IMR-90 (cell line): ENCODE measurements at regions not wholly inside any gene's neighbourhood (a gene's known extent, or its start where the extent isn't known, plus 50 kb on each side); places are given as distances from the start of the nearest gene placed in this dataset.

Experiments used
- ATAC-seq: fragments of 200-7000 bp; cut with Tn5 transposase; 2 replicates; pipeline ENCODE4 v1.9.1; 2020; ENCODE audit warnings: low read depth, mild to moderate bottlenecking, moderate library complexity
- BruUV-seq: library from RNA; stranded (reverse); fragments of 400-500 nt; replicated peaks from 2 replicates; lab custom pipeline; 2021; lab: Mats Ljungman, UMichigan
- CTCF ChIA-PET: fragments of 300-600 bp; formaldehyde crosslinking; extraction: SDS; loops from one replicate; lab custom pipeline; 2021; ENCODE audit warnings: antibody characterized with exemption; lab: Yijun Ruan, JAX
- POLR2A ChIA-PET: fragments of 300-600 bp; sonication (Branson Sonifier 250); formaldehyde crosslinking; loops from one replicate; lab custom pipeline; 2022; ENCODE audit warnings: antibody characterized with exemption; ENCODE audit not compliant: unreplicated experiment; lab: Charles Lee
- DNase-seq: peaks from one replicate; pipeline ENCODE4 v3.0.0; 2013
- H2AFZ ChIP-seq: replicated peaks from 2 replicates; pipeline ENCODE3; 2013; ENCODE audit warnings: low read length, mild to moderate bottlenecking; ENCODE audit not compliant: poor library complexity
- H2AK5ac ChIP-seq: 2 replicates; pipeline ENCODE4 v1.6.1; 2013; ENCODE audit warnings: low read depth, low read length, inconsistent platforms
- H2AK9ac ChIP-seq: replicated peaks from 2 replicates; pipeline ENCODE3; 2013; ENCODE audit warnings: mild to moderate bottlenecking, low read depth, low read length, moderate library complexity; ENCODE audit not compliant: poor library complexity
- H2BK120ac ChIP-seq: 2 replicates; pipeline ENCODE4 v1.6.1; 2013; ENCODE audit warnings: low read depth, low read length, inconsistent platforms
- H2BK15ac ChIP-seq: 3 replicates; pipeline ENCODE4 v1.6.1; 2013; ENCODE audit warnings: low read depth, low read length, inconsistent platforms
- H2BK20ac ChIP-seq: 2 replicates; pipeline ENCODE4 v1.6.1; 2013; ENCODE audit warnings: low read depth, mild to moderate bottlenecking, inconsistent platforms, low read length, moderate library complexity
- H2BK5ac ChIP-seq: 2 replicates; pipeline ENCODE4 v1.6.1; 2013; ENCODE audit warnings: mild to moderate bottlenecking, low read depth, low read length, inconsistent platforms; ENCODE audit not compliant: poor library complexity, severe bottlenecking
- H3K14ac ChIP-seq: replicated peaks from 2 replicates; pipeline ENCODE4 v1.6.1; 2013; ENCODE audit warnings: low read depth, low read length, inconsistent platforms
- H3K18ac ChIP-seq: 2 replicates; pipeline ENCODE4 v1.6.1; 2013; ENCODE audit warnings: low read depth, low read length, control low read depth
- H3K23ac ChIP-seq: 2 replicates; pipeline ENCODE4 v1.6.1; 2013; ENCODE audit warnings: low read depth, low read length, inconsistent platforms
- H3K27ac ChIP-seq: 2 replicates; pipeline ENCODE4 v1.5.1; 2013; ENCODE audit warnings: mild to moderate bottlenecking, control low read depth, low read length; ENCODE audit not compliant: insufficient read depth
- H3K27me3 ChIP-seq: 2 replicates; pipeline ENCODE4 v1.6.1; 2013; ENCODE audit warnings: low read length; ENCODE audit not compliant: control insufficient read depth, insufficient read depth
- H3K36me3 ChIP-seq: 2 replicates; pipeline ENCODE4 v1.6.1; 2013; ENCODE audit warnings: low read length, mixed read lengths; ENCODE audit not compliant: control insufficient read depth, insufficient read depth
- H3K4ac ChIP-seq: 2 replicates; pipeline ENCODE4 v1.6.1; 2013; ENCODE audit warnings: low read depth, low read length, inconsistent platforms
- H3K4me1 ChIP-seq: 2 replicates; pipeline ENCODE4 v1.6.1; 2013; ENCODE audit warnings: low read length, mixed read lengths; ENCODE audit not compliant: control insufficient read depth, insufficient read depth
- H3K4me2 ChIP-seq: 2 replicates; pipeline ENCODE4 v1.6.1; 2013; ENCODE audit warnings: low read depth, mild to moderate bottlenecking, control low read depth, low read length, moderate library complexity
- H3K4me3 ChIP-seq: 2 replicates; pipeline ENCODE4 v1.5.1; 2013; ENCODE audit warnings: low read depth, mild to moderate bottlenecking, control low read depth, low read length, moderate library complexity; ENCODE audit not compliant: insufficient read depth
- H3K56ac ChIP-seq: 2 replicates; pipeline ENCODE4 v1.6.1; 2013; ENCODE audit warnings: low read length, inconsistent platforms; ENCODE audit not compliant: insufficient read depth; ENCODE audit errors: extremely low read depth
- H3K79me1 ChIP-seq, 2 experiments: 2 replicates each; pipeline ENCODE4 v1.6.1; 2013; ENCODE audit warnings: low read length in 2 of 2, inconsistent platforms in 1 of 2, low read depth in 1 of 2
- H3K9ac ChIP-seq: 2 replicates; pipeline ENCODE4 v1.6.1; 2013; ENCODE audit warnings: low read depth, low read length, control low read depth
- H3K9me1 ChIP-seq: 2 replicates; pipeline ENCODE4 v1.6.1; 2013; ENCODE audit warnings: low read length, inconsistent platforms; ENCODE audit not compliant: insufficient read depth
- H3K9me3 ChIP-seq: 2 replicates; pipeline ENCODE4 v1.6.1; 2013; ENCODE audit warnings: low read length; ENCODE audit not compliant: control insufficient read depth, insufficient read depth
- H4K20me1 ChIP-seq: 2 replicates; pipeline ENCODE4 v1.6.1; 2013; ENCODE audit warnings: low read length, inconsistent platforms; ENCODE audit not compliant: insufficient read depth
- H4K5ac ChIP-seq: 2 replicates; pipeline ENCODE4 v1.6.1; 2013; ENCODE audit warnings: mild to moderate bottlenecking, low read depth, low read length, control low read depth
- H4K8ac ChIP-seq, 2 experiments: 2 replicates each; pipeline ENCODE4 v1.6.1; 2013; ENCODE audit warnings: low read depth in 2 of 2, low read length in 2 of 2, control low read depth in 1 of 2, inconsistent platforms in 1 of 2
- H4K91ac ChIP-seq: 2 replicates; pipeline ENCODE4 v1.6.1; 2013; ENCODE audit warnings: low read depth, low read length, inconsistent platforms; ENCODE audit not compliant: insufficient read depth
- BHLHE40 ChIP-seq: fragments of 150-350 bp; IDR thresholded peaks from 2 replicates; pipeline ENCODE4 v1.6.1; 2016; ENCODE audit warnings: mild to moderate bottlenecking, low read depth, low read length
- CEBPB ChIP-seq: IDR thresholded peaks from 2 replicates; pipeline ENCODE4 v1.6.1; 2012; ENCODE audit warnings: low read depth, low read length, improper control_type of control experiment
- CHD1 ChIP-seq: IDR thresholded peaks from 2 replicates; pipeline ENCODE4 v1.6.1; 2012; ENCODE audit warnings: low read depth, low read length, improper control_type of control experiment
- FOS ChIP-seq: fragments of 150-350 bp; IDR thresholded peaks from 2 replicates; pipeline ENCODE4 v1.6.1; 2016; ENCODE audit warnings: low read depth, low read length
- MAFK ChIP-seq: IDR thresholded peaks from 2 replicates; pipeline ENCODE4 v1.6.1; 2012; ENCODE audit warnings: low read depth, low read length, improper control_type of control experiment
- MAZ ChIP-seq: IDR thresholded peaks from 2 replicates; pipeline ENCODE4 v1.6.1; 2012; ENCODE audit warnings: low read depth, mild to moderate bottlenecking, low read length, improper control_type of control experiment, moderate library complexity, borderline replicate concordance
- MXI1 ChIP-seq: IDR thresholded peaks from 2 replicates; pipeline ENCODE4 v1.6.1; 2012; ENCODE audit warnings: low read depth, mild to moderate bottlenecking, low read length, moderate library complexity, borderline replicate concordance
- NFE2L2 ChIP-seq: fragments of 150-350 bp; IDR thresholded peaks from 2 replicates; pipeline ENCODE4 v1.6.1; 2016; ENCODE audit warnings: low read depth, mild to moderate bottlenecking, low read length
- POLR2A ChIP-seq: IDR thresholded peaks from 2 replicates; pipeline ENCODE4 v1.6.1; 2012; ENCODE audit warnings: mild to moderate bottlenecking, low read depth, low read length
- RAD21 ChIP-seq: IDR thresholded peaks from 2 replicates; pipeline ENCODE4 v1.6.1; 2012; ENCODE audit warnings: low read length, improper control_type of control experiment
- RCOR1 ChIP-seq: IDR thresholded peaks from 2 replicates; pipeline ENCODE4 v1.6.1; 2012; ENCODE audit warnings: mild to moderate bottlenecking, low read length, improper control_type of control experiment; ENCODE audit not compliant: insufficient replicate concordance
- RFX5 ChIP-seq: IDR thresholded peaks from 2 replicates; pipeline ENCODE4 v1.8.0; 2012; ENCODE audit warnings: low read depth, mild to moderate bottlenecking, low read length, moderate library complexity
- SMC3 ChIP-seq: fragments of 150-350 bp; IDR thresholded peaks from 2 replicates; pipeline ENCODE4 v1.6.1; 2016; ENCODE audit warnings: low read depth, mild to moderate bottlenecking, antibody characterized with exemption, low read length, moderate library complexity
- WGBS, 2 experiments: methylation state at CpG; one replicate each; pipeline versions ENCODE4 v1.1.5 to v1.1.7; 2013; ENCODE audit warnings: missing lambda C conversion rate in 2 of 2; ENCODE audit not compliant: insufficient read length in 1 of 2; ENCODE audit errors: extremely low coverage in 2 of 2; 5-methylcytosine and 5-hydroxymethylcytosine counted together
- dilution Hi-C: fragments of 300-500 bp; cut with HindIII; formaldehyde crosslinking; loops from one replicate; pipeline ENCODE4 v1.14.3; 2018; ENCODE audit warnings: low sequenced_read_pairs; ENCODE audit not compliant: unreplicated experiment
- in situ Hi-C: fragments of 300-500 bp; cut with MboI; formaldehyde crosslinking; loops from 3 replicates; pipeline ENCODE4 v1.14.3; 2019; ENCODE audit warnings: low sequenced_read_pairs, inconsistent platforms, mixed read lengths
- intact Hi-C: fragments of 100-400 bp; cut with micrococcal nuclease; formaldehyde crosslinking; loops from 2 replicates; pipeline ENCODE4 v1.10.0; 2022
- TF ChIP-seq, protein P1 (sequence below): fragments of 150-350 bp; IDR thresholded peaks from 2 replicates; pipeline ENCODE4 v1.6.1; 2016; ENCODE audit warnings: low read depth, mild to moderate bottlenecking, low read length, moderate library complexity, borderline replicate concordance
- TF ChIP-seq, protein P2 (sequence below): fragments of 150-350 bp; IDR thresholded peaks from 2 replicates; pipeline ENCODE4 v1.6.1; 2017; ENCODE audit warnings: mild to moderate bottlenecking, antibody characterized with exemption, low read length, low read depth
- TF ChIP-seq, protein P3 (sequence below): conservative IDR thresholded peaks from 2 replicates; pipeline ENCODE4 v1.5.1; 2012; ENCODE audit warnings: mild to moderate bottlenecking, low read depth, low read length, improper control_type of control experiment

DNA sequence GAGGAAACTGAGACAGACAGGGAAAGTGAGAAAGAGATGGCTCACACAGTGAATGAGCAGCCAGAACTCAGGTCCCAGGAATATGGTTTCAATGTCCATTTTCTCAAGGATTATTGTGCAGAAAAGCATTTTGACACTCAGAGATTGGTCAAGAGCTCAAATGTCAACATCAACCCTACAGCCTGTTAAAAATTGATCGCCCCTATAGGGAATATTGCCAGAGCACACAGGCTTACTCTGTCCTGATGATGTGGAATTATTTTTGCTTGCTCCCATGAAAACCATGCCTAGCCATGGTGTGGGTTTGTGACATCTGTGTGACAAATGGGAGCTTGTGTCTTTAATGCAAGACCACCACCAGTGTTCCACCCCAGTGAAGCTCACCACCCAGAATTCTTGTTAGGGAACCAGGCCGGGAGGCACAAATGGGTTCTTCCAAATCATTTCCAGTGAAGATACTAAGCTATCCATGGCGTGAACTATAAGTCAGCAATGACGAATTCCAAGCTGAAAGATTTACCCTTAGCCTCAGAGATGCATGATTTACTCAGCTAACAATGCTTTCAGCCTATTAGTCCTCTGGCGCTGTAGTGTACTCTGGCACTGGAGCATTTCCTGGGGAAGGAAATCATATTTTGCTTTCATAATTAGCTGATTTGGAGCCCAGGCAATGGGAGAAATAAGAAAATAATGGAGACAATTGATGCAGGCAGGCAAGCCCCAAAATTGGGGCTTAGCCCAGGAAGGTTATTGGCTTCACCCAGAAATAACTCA lies 1188.2 kb upstream of the TMEM132C start:
- Histone ChIP-seq H3K9ac (no peak overlapping the region), H2AK9ac (no peak overlapping the region), H2AFZ (no peak overlapping the region), H3K79me1 (no peaks in the 10 kb centered on the region), H3K36me3 (no peaks in the 10 kb centered on the region), H2AK5ac (no peak overlapping the region), H4K8ac (no peak overlapping the region), H2BK15ac (no peak overlapping the region), H3K23ac (no peak overlapping the region), H4K5ac (no peak overlapping the region), H3K27me3 (no peaks in the 10 kb centered on the region), H3K27ac (no peak overlapping the region), H2BK20ac (no peak overlapping the region), H2BK120ac (no peak overlapping the region), H3K56ac (no peak overlapping the region), H4K20me1 (no peaks in the 10 kb centered on the region), H3K9me3 (peaks cover 3% of the 10 kb centered on the region; the same call in 1 of the 2 replicates), H4K91ac (no peak overlapping the region), H3K4ac (no peak overlapping the region), H3K18ac (no peak overlapping the region), H3K4me1 (no peaks in the 10 kb centered on the region), H2BK5ac (no peak overlapping the region), H3K14ac (no peak overlapping the region), H3K4me3 (no peak overlapping the region), H3K9me1 (no peaks in the 10 kb centered on the region), H3K4me2 (no peak overlapping the region)
- in situ Hi-C loops: no loop called here
- DNase-seq: no peak
- dilution Hi-C loops: no loop called here
- POLR2A ChIA-PET: no interaction called here
- no peak for ATAC-seq
- BruUV-seq: no TSS peak
- CTCF ChIA-PET: no interaction called here
- intact Hi-C loops: no loop called here
- TF ChIP-seq CEBPB: no peak
- no peak for TF ChIP-seq MAZ
- no peak for TF ChIP-seq RCOR1
- TF ChIP-seq SMC3: no peak
- TF ChIP-seq, protein P1, sequence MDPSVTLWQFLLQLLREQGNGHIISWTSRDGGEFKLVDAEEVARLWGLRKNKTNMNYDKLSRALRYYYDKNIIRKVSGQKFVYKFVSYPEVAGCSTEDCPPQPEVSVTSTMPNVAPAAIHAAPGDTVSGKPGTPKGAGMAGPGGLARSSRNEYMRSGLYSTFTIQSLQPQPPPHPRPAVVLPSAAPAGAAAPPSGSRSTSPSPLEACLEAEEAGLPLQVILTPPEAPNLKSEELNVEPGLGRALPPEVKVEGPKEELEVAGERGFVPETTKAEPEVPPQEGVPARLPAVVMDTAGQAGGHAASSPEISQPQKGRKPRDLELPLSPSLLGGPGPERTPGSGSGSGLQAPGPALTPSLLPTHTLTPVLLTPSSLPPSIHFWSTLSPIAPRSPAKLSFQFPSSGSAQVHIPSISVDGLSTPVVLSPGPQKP: no peak
- no peak for TF ChIP-seq MXI1
- no peak for TF ChIP-seq NFE2L2
- TF ChIP-seq, protein P2, sequence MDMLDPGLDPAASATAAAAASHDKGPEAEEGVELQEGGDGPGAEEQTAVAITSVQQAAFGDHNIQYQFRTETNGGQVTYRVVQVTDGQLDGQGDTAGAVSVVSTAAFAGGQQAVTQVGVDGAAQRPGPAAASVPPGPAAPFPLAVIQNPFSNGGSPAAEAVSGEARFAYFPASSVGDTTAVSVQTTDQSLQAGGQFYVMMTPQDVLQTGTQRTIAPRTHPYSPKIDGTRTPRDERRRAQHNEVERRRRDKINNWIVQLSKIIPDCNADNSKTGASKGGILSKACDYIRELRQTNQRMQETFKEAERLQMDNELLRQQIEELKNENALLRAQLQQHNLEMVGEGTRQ: no peak
- no peak for TF ChIP-seq POLR2A
- no peak for TF ChIP-seq RAD21
- no peak for TF ChIP-seq RFX5
- TF ChIP-seq CHD1: no peak
- no peak for TF ChIP-seq MAFK
- no peak for TF ChIP-seq BHLHE40
- TF ChIP-seq, protein P3, sequence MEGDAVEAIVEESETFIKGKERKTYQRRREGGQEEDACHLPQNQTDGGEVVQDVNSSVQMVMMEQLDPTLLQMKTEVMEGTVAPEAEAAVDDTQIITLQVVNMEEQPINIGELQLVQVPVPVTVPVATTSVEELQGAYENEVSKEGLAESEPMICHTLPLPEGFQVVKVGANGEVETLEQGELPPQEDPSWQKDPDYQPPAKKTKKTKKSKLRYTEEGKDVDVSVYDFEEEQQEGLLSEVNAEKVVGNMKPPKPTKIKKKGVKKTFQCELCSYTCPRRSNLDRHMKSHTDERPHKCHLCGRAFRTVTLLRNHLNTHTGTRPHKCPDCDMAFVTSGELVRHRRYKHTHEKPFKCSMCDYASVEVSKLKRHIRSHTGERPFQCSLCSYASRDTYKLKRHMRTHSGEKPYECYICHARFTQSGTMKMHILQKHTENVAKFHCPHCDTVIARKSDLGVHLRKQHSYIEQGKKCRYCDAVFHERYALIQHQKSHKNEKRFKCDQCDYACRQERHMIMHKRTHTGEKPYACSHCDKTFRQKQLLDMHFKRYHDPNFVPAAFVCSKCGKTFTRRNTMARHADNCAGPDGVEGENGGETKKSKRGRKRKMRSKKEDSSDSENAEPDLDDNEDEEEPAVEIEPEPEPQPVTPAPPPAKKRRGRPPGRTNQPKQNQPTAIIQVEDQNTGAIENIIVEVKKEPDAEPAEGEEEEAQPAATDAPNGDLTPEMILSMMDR: no peak
- TF ChIP-seq FOS: no peak
- 67% methylated on average over 3 of the region's 5 CpGs; no CpG with 5 or more reads in 1 of the 2 experiments for WGBS, 2 experiments
